ENCODE measurements at regions not wholly inside any gene's neighbourhood (a gene's known extent, or its start where the extent isn't known, plus 50 kb on each side); places are given as distances from the start of the nearest gene placed in this dataset.

- Histone ChIP-seq H3K4me1 (ENCODE audit: control insufficient read depth, insufficient read depth, low read length) (no peaks in the 10 kb centered on the region), H3K4me3 (ENCODE audit: low read length) (no peak overlapping the region), H3K9me3 (ENCODE audit: control insufficient read depth, low read length) (no peaks in the 10 kb centered on the region), H3K27me3 (ENCODE audit: control insufficient read depth, insufficient read depth) (no peaks in the 10 kb centered on the region), H3K27ac (ENCODE audit: low read length) (no peak overlapping the region)
- intact Hi-C loops (cut with DNase I), result no loop called here
- peak in 1 of 2 donors; percentile 53 for ATAC-seq
- DNase-seq, result peak in 2 of 3 donors; percentile 46 to 61
- WGBS, result 80% methylated on average over 9 of the region's 9 CpGs
Measured at GRCh38 chr4:10204401-10205058, 87.9 kb upstream of the WDR1 start.

- Histone ChIP-seq H3K4me3 (ENCODE audit: low read length) (no peak overlapping the region), H3K27ac (ENCODE audit: low read length) (no peak overlapping the region), H3K9me3 (ENCODE audit: control insufficient read depth, low read length) (no peaks in the 10 kb centered on the region), H3K27me3 (ENCODE audit: control insufficient read depth, insufficient read depth) (no peaks in the 10 kb centered on the region), H3K4me1 (ENCODE audit: control insufficient read depth, insufficient read depth, low read length) (no peaks in the 10 kb centered on the region)
- no peak for ATAC-seq
- DNase-seq, result no peak
- 77% methylated on average over 3 of the region's 3 CpGs for WGBS
- intact Hi-C loops (cut with DNase I), result no loop called here
Measured at GRCh38 chr4:10203851-10204250, 87.3 kb upstream of the WDR1 start.

GRCh38 chr4:10201381-10202223, 85.0 kb upstream of the WDR1 start:
- intact Hi-C loops (cut with DNase I), result no loop called here
- Histone ChIP-seq H3K9me3 (ENCODE audit: control insufficient read depth, low read length) (no peaks in the 10 kb centered on the region), H3K27me3 (ENCODE audit: control insufficient read depth, insufficient read depth) (no peaks in the 10 kb centered on the region), H3K4me1 (ENCODE audit: control insufficient read depth, insufficient read depth, low read length) (no peaks in the 10 kb centered on the region), H3K4me3 (ENCODE audit: low read length) (no peak overlapping the region), H3K27ac (ENCODE audit: low read length) (no peak overlapping the region)
- ATAC-seq (no peak), DNase-seq (no peak)
- WGBS, result 75% methylated on average over 4 of the region's 4 CpGs

GRCh38 chr4:10200869-10201268, 84.3 kb upstream of the WDR1 start:
- Histone ChIP-seq H3K4me3 (ENCODE audit: low read length) (no peak overlapping the region), H3K4me1 (ENCODE audit: control insufficient read depth, insufficient read depth, low read length) (no peaks in the 10 kb centered on the region), H3K27me3 (ENCODE audit: control insufficient read depth, insufficient read depth) (no peaks in the 10 kb centered on the region), H3K27ac (ENCODE audit: low read length) (no peak overlapping the region), H3K9me3 (ENCODE audit: control insufficient read depth, low read length) (no peaks in the 10 kb centered on the region)
- ATAC-seq (no peak), DNase-seq (no peak)
- 62% methylated on average over 3 of the region's 3 CpGs for WGBS
- intact Hi-C loops (cut with DNase I), result no loop called here

- WGBS, result 92% methylated on average over 6 of the region's 6 CpGs
- no peak overlapping the region for H3K4me3 ChIP-seq (ENCODE audit: low read length)
- H3K27me3 ChIP-seq (ENCODE audit: control insufficient read depth, insufficient read depth), result no peaks in the 10 kb centered on the region
- DNase-seq (no peak), ATAC-seq (no peak)
- no peak overlapping the region for H3K27ac ChIP-seq (ENCODE audit: low read length)
- H3K9me3 ChIP-seq (ENCODE audit: control insufficient read depth, low read length), result no peaks in the 10 kb centered on the region
- intact Hi-C loops (cut with DNase I), result no loop called here
- H3K4me1 ChIP-seq (ENCODE audit: control insufficient read depth, insufficient read depth, low read length), result no peaks in the 10 kb centered on the region
Measured at GRCh38 chr4:10198365-10198764, 81.8 kb upstream of the WDR1 start.

- WGBS, result 87% methylated on average over 7 of the region's 7 CpGs
- no peaks in the 10 kb centered on the region for H3K27me3 ChIP-seq (ENCODE audit: control insufficient read depth, insufficient read depth)
- no peak for DNase-seq
- no peak overlapping the region for H3K4me3 ChIP-seq (ENCODE audit: low read length)
- H3K9me3 ChIP-seq (ENCODE audit: control insufficient read depth, low read length), result no peaks in the 10 kb centered on the region
- no peak for ATAC-seq
- H3K27ac ChIP-seq (ENCODE audit: low read length), result no peak overlapping the region
- intact Hi-C loops (cut with DNase I), result no loop called here
- no peaks in the 10 kb centered on the region for H3K4me1 ChIP-seq (ENCODE audit: control insufficient read depth, insufficient read depth, low read length)
Measured at GRCh38 chr4:10197952-10198351, 81.4 kb upstream of the WDR1 start.

- intact Hi-C loops (cut with DNase I), result no loop called here
- no peaks in the 10 kb centered on the region for H3K9me3 ChIP-seq (ENCODE audit: control insufficient read depth, low read length)
Measured at GRCh38 chr4:10196191-10196590, 79.6 kb upstream of the WDR1 start.

GRCh38 chr4:10192331-10192730, 75.7 kb upstream of the WDR1 start:
- no peak for ATAC-seq
- 51% methylated on average over 3 of the region's 3 CpGs for WGBS
- intact Hi-C loops (cut with DNase I), result no loop called here

More at GRCh38 chr4:10196191-10196590, 79.6 kb upstream of the WDR1 start:
- DNase-seq (no peak), ATAC-seq (no peak)
- H3K4me1 ChIP-seq (ENCODE audit: control insufficient read depth, insufficient read depth, low read length), result no peaks in the 10 kb centered on the region
- H3K27ac ChIP-seq (ENCODE audit: low read length), result no peak overlapping the region
- H3K27me3 ChIP-seq (ENCODE audit: control insufficient read depth, insufficient read depth), result no peaks in the 10 kb centered on the region
- WGBS, result 89% methylated on average over 1 of the region's 1 CpG
- no peak overlapping the region for H3K4me3 ChIP-seq (ENCODE audit: low read length)

GRCh38 chr4:10188400-10189004, 71.9 kb upstream of the WDR1 start:
- H3K27ac ChIP-seq (ENCODE audit: low read length), result no peak overlapping the region
- no peaks in the 10 kb centered on the region for H3K27me3 ChIP-seq (ENCODE audit: control insufficient read depth, insufficient read depth)
- WGBS, result 92% methylated on average over 2 of the region's 2 CpGs
- DNase-seq (no peak), ATAC-seq (no peak)
- intact Hi-C loops (cut with DNase I), result no loop called here
- H3K4me1 ChIP-seq (ENCODE audit: control insufficient read depth, insufficient read depth, low read length), result no peaks in the 10 kb centered on the region
- no peaks in the 10 kb centered on the region for H3K9me3 ChIP-seq (ENCODE audit: control insufficient read depth, low read length)
- H3K4me3 ChIP-seq (ENCODE audit: low read length), result no peak overlapping the region

More at GRCh38 chr4:10192331-10192730, 75.7 kb upstream of the WDR1 start:
- DNase-seq, result no peak
- no peaks in the 10 kb centered on the region for H3K4me1 ChIP-seq (ENCODE audit: control insufficient read depth, insufficient read depth, low read length)
- no peaks in the 10 kb centered on the region for H3K9me3 ChIP-seq (ENCODE audit: control insufficient read depth, low read length)
- no peak overlapping the region for H3K4me3 ChIP-seq (ENCODE audit: low read length)
- H3K27me3 ChIP-seq (ENCODE audit: control insufficient read depth, insufficient read depth), result no peaks in the 10 kb centered on the region
- H3K27ac ChIP-seq (ENCODE audit: low read length), result no peak overlapping the region

GRCh38 chr4:10186228-10187214, 69.9 kb upstream of the WDR1 start:
- no peaks in the 10 kb centered on the region for H3K27me3 ChIP-seq (ENCODE audit: control insufficient read depth, insufficient read depth)
- intact Hi-C loops (cut with DNase I), result no loop called here
- DNase-seq (no peak), ATAC-seq (peak; percentile 24 to 25)
- H3K27ac ChIP-seq (ENCODE audit: low read length), result peak overlapping the region; percentile 92
- H3K4me1 ChIP-seq (ENCODE audit: control insufficient read depth, insufficient read depth, low read length), result peaks cover 2% of the 10 kb centered on the region
- no peaks in the 10 kb centered on the region for H3K9me3 ChIP-seq (ENCODE audit: control insufficient read depth, low read length)
- WGBS, result 26% methylated on average over 3 of the region's 3 CpGs
- no peak overlapping the region for H3K4me3 ChIP-seq (ENCODE audit: low read length)

Data from right cardiac atrium (tissue), 5 donors.